Suppressor macrophage treated with lipopolysaccharide for 4 hours (primary cell): ENCODE measurements at regions not wholly inside any gene's neighbourhood (a gene's known extent, or its start where the extent isn't known, plus 50 kb on each side); places are given as distances from the start of the nearest gene placed in this dataset.

Experiments used
- DNase-seq: peaks from one replicate; pipeline ENCODE4 v3.0.0-alpha.2; 2020

GRCh38 chr5:168012006-168012405, 279.4 kb upstream of the WWC1 start:
- no peak for DNase-seq

- no peak for DNase-seq
Observed at GRCh38 chr5:168013546-168013945, 277.9 kb upstream of the WWC1 start.

DNA sequence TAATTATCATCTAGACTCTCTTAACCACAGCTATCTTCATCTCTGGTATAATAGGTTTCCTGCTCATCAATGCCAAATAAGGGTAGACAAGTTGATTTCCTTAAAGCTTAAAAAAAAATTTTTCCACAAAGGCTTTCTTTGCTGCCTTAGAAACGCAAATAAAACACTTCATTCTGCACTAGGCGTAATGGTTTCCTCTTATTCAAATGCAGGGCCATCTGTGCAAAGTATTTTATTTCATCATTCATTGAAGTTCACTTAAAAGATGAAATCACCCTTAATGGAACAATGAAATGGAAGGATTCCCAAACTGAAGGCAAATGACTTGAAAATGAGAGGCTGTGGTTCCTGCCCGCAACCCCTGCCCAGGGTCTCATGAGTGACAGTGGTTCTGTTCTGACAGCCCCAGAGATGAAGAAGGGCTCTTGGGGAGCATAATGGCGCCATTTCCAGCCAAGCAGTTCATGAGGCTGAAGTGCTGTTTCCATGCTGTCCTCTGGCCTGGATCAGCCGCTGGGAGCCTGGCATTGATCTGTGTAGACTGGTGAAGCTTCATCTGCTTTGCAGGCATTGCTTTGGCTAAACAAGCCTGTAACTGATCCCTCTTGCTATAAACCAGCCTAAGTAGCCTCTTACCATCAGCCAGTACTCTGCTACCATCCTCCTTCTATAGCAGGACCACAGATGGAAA, 276.9 kb upstream of the WWC1 start:
- DNase-seq = no peak

GRCh38 chr5:168015506-168015905, 275.9 kb upstream of the WWC1 start:
- no peak for DNase-seq

GRCh38 chr5:168017313-168017712, 274.1 kb upstream of the WWC1 start:
- DNase-seq = no peak

GRCh38 chr5:168019143-168019542, 272.3 kb upstream of the WWC1 start:
- no peak for DNase-seq

- peak; percentile 10 for DNase-seq
Observed at GRCh38 chr5:168020542-168021294, 270.7 kb upstream of the WWC1 start.

- DNase-seq = no peak
Observed at GRCh38 chr5:168022446-168023169, 268.8 kb upstream of the WWC1 start.

DNA sequence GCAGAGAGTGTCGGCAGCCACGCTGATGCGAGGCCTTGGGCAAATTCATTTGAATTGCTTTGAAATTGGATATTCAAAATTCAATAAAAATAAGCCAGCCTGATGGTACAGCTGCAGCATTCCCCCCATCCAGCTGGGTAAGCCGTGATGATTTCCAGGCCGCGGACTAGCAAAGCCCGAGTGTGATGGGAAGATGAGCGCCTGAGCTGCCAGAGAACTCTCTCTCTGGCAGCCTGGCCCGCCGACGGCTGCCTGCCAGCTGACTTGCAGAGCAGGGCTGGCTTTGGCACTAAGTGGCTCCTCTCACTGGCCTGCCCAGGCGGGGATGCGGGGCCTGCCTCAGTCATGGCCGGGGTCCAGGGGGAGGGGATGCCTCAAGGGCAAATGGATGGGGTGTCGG, 268.3 kb upstream of the WWC1 start:
- DNase-seq = no peak

GRCh38 chr5:168024306-168024705, 267.1 kb upstream of the WWC1 start:
- no peak for DNase-seq

DNA sequence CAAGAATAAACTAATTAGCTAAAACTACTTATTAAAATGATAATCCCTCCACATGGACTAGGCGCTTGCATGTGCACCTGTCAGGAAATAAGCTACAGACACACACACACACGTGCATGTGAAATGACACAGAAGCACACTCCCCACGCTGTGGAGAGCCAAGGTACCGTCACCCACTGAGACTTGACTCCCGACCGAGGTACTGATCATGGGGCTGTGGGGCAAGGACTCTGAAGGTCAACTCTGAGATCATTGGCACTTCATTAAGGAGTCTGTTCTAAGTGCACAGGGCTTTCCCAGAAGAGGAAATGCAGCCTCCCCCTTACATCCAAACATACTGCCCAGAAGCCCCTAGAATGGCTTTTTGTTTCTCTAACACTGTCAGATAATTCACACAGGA, 264.4 kb upstream of the WWC1 start:
- DNase-seq = no peak

GRCh38 chr5:168030912-168031311, 260.5 kb upstream of the WWC1 start:
- DNase-seq = no peak

DNA sequence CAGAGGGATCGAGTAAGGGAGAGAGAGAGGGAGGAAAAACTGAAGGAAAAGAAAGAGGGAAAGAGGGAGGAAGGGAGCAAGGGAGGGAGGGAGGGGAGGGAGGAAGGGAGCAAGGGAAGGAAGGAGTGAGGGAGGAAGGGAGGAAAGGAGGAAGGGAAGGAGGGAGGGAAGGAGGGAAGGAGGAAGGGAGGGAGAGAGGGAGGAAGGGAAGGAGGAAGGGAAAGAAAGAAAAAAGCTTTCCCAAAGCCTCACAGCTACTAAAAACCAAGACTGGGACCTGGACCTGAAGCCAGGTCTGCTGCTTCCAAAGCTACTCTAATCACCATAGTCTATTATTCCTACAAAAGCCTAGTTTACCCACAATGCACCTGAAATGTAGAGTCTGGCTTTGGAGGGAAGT, 259.8 kb upstream of the WWC1 start:
- DNase-seq = no peak

- DNase-seq = no peak
Observed at GRCh38 chr5:168039039-168039438, 252.4 kb upstream of the WWC1 start.

GRCh38 chr5:168039566-168040248, 251.7 kb upstream of the WWC1 start:
- DNase-seq = no peak

GRCh38 chr5:168041583-168041982, 249.9 kb upstream of the WWC1 start:
- DNase-seq = no peak

GRCh38 chr5:168042284-168043068, 249.0 kb upstream of the WWC1 start:
- no peak for DNase-seq

DNA sequence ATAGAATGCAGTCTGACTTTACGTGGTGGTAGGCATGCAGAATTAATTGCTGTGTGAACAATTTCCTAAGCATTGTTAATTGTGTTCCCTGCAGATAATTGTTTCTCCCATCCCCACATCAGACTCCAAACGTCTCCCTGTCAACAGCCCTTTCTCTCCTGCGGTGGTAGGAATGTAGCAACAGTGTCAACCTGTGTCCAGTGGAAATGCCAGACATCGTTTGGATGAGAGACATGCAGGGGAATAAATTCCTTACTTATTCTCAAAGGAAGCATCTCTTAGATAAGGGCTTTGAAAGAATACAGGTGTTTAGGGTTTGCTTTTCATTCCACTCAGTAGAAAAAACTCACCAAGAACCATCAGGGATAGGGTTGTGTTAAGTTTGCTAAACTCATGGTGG, 245.3 kb upstream of the WWC1 start:
- DNase-seq = no peak

GRCh38 chr5:168047043-168047668, 244.3 kb upstream of the WWC1 start:
- DNase-seq = peak; percentile 27

- DNase-seq = no peak
Observed at GRCh38 chr5:168047669-168048111, 243.8 kb upstream of the WWC1 start.

DNA sequence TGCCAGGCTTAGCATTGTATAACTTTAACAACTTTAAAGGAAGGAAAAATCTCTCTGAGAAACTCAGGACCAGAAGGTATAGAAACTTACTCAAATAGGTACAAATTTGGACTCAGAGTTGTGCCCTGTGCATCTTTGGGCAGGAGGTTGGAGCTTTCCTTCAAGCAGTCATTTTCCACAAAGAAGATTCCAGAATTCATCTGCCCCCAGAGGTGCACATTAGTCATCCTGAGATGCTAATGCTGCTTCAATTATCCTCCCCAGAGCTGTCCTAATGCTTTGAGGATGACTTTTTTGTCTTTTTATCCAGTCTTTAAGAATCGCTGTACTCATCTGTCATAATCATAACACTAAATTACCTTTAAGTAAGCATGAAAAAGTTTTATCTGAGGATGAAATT, 243.0 kb upstream of the WWC1 start:
- DNase-seq = no peak

GRCh38 chr5:168052686-168053085, 238.8 kb upstream of the WWC1 start:
- no peak for DNase-seq
